Endothelial cell of umbilical vein (primary cell): ENCODE measurements at regions not wholly inside any gene's neighbourhood (a gene's known extent, or its start where the extent isn't known, plus 50 kb on each side); places are given as distances from the start of the nearest gene placed in this dataset.

Experiments
- CTCF ChIP-seq, 2 donors: IDR thresholded peaks; 1 replicate in 1 of 2; 2 replicates in 1 of 2; pipeline ENCODE4 v1.5.1; 2011; ENCODE audit warnings: low read length in 2 of 2, mild to moderate bottlenecking in 2 of 2, moderate library complexity in 2 of 2, control low read depth in 1 of 2, inconsistent platforms in 1 of 2, low read depth in 1 of 2; ENCODE audit not compliant: insufficient read depth in 1 of 2; ENCODE audit errors: extremely low read depth in 1 of 2
- JUN ChIP-seq: IDR thresholded peaks from 2 replicates; pipeline ENCODE4 v1.6.1; 2011; ENCODE audit warnings: borderline replicate concordance, low read depth; ENCODE audit not compliant: insufficient read length, insufficient read depth
- MYC ChIP-seq: IDR thresholded peaks from one replicate; pipeline ENCODE4 v1.6.1; 2011; ENCODE audit warnings: mild to moderate bottlenecking, low read depth, low read length
- POLR2A ChIP-seq: IDR thresholded peaks from 2 replicates; pipeline ENCODE4 v1.6.1; 2012; ENCODE audit warnings: low read depth, mild to moderate bottlenecking, control low read depth, low read length

- TF ChIP-seq CTCF (IDR thresholded peaks at IDR 0.05; ENCODE audit: extremely low read depth in 1 of 2, insufficient read depth in 1 of 2, low read depth in 1 of 2, low read length in 2 of 2) (no peak), POLR2A (no peak), MYC (no peak), JUN (no peak)
Measured at GRCh38 chr12:124646385-124647230, 79.2 kb upstream of the NCOR2 start.
